ENCODE measurements at regions not wholly inside any gene's neighbourhood (a gene's known extent, or its start where the extent isn't known, plus 50 kb on each side); places are given as distances from the start of the nearest gene placed in this dataset.

DNA sequence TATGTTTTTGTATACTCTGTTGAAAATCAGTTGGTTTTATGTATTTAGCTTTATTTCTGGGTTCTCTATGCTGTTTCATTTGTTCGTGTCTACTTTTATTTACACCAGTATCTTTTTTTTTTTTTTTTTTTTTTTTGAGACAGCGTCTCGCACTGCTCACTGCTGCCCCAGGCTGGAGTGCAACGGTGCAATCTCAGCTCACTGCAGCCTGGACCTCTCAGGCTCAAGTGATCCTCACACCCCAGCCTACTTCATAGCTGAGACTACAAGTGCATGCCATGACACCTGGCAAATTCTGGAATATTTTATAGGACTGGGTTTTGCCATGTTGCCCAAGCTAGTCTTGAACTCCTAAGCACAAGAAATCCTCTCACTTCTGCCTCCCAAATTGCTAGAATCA is 869.4 kb upstream of the CDH6 start:
- Histone ChIP-seq H3K4me3 (no peak overlapping the region), H3K9me3 (no peaks in the 10 kb centered on the region), H3K36me3 (no peaks in the 10 kb centered on the region), H3K27me3 (no peaks in the 10 kb centered on the region), H3K4me1 (ENCODE audit: insufficient read depth) (no peaks in the 10 kb centered on the region), H3K27ac (no peak overlapping the region)
- intact Hi-C loops (cut with DNase I), result no loop called here
- DNase-seq, result no peak
- 25 to 55% (median 48%) methylated on average over 4 of the region's 4 CpGs for WGBS, 3 donors
- no peak for TF ChIP-seq POLR2A (IDR thresholded peaks at IDR 0.05)
- TF ChIP-seq, protein P1, sequence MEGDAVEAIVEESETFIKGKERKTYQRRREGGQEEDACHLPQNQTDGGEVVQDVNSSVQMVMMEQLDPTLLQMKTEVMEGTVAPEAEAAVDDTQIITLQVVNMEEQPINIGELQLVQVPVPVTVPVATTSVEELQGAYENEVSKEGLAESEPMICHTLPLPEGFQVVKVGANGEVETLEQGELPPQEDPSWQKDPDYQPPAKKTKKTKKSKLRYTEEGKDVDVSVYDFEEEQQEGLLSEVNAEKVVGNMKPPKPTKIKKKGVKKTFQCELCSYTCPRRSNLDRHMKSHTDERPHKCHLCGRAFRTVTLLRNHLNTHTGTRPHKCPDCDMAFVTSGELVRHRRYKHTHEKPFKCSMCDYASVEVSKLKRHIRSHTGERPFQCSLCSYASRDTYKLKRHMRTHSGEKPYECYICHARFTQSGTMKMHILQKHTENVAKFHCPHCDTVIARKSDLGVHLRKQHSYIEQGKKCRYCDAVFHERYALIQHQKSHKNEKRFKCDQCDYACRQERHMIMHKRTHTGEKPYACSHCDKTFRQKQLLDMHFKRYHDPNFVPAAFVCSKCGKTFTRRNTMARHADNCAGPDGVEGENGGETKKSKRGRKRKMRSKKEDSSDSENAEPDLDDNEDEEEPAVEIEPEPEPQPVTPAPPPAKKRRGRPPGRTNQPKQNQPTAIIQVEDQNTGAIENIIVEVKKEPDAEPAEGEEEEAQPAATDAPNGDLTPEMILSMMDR (IDR thresholded peaks at IDR 0.05), result no peak
- TF ChIP-seq EP300 (IDR thresholded peaks at IDR 0.05), result no peak

DNA sequence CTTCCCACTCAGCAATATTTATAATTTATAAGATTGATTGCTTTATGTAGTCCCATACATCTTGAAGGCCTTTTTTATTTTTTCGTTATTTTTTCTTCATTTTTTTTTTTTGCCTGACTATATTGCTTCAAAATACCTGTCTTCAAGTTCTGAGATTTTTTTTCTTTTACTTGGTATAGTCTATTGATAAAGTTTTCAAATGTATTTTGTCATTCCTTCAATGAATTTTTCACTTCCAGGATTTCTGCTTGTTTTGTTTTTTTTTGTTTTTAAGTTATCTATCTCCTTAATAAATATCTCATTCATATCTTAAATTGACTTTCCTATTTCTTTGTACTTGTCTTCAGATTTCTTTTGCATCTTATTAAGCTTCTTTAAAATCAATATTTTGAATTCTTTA is 905.6 kb upstream of the CDH6 start:
- 69 to 81% (median 80%) methylated on average over 1 of the region's 1 CpG for WGBS, 3 donors
- intact Hi-C loops (cut with DNase I), result no loop called here
- H3K9me3 ChIP-seq, result peaks cover 0 to 4% of the 10 kb centered on the region in 2 donors
- DNase-seq, result no peak
- H3K27me3 ChIP-seq, result no peaks in the 10 kb centered on the region
- H3K4me1 ChIP-seq (ENCODE audit: insufficient read depth), result no peaks in the 10 kb centered on the region
- TF ChIP-seq POLR2A (IDR thresholded peaks at IDR 0.05), result no peak
- no peak for TF ChIP-seq EP300 (IDR thresholded peaks at IDR 0.05)
- TF ChIP-seq, protein P1 (IDR thresholded peaks at IDR 0.05), result no peak
- H3K4me3 ChIP-seq, result no peak overlapping the region
- H3K27ac ChIP-seq, result no peak overlapping the region
- no peaks in the 10 kb centered on the region for H3K36me3 ChIP-seq

DNA sequence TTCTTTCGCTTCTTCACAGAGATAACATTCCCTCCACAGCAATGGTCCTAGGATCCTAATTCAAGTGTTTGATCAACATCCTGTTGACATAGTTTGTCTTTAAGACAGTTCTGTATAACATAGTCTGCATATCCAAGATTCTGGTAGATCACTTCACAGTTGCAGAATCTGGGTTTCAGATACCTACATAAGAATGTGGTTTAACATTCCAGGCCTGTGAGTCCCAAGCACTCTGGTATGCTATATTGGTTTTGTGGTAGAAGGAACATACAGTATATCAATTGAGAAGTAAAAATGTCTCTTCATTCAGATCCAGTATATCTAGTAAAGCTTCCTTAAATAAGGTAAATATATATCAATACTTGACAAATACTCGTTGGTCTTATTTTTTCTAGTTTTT is 914.2 kb upstream of the CDH6 start:
- WGBS, 3 donors, result 81 to 91% (median 83%) methylated on average over 2 of the region's 2 CpGs
- TF ChIP-seq POLR2A (IDR thresholded peaks at IDR 0.05), result no peak
- TF ChIP-seq EP300 (IDR thresholded peaks at IDR 0.05), result no peak
- TF ChIP-seq, protein P1 (IDR thresholded peaks at IDR 0.05), result no peak
- H3K4me1 ChIP-seq (ENCODE audit: insufficient read depth), result no peaks in the 10 kb centered on the region

DNA sequence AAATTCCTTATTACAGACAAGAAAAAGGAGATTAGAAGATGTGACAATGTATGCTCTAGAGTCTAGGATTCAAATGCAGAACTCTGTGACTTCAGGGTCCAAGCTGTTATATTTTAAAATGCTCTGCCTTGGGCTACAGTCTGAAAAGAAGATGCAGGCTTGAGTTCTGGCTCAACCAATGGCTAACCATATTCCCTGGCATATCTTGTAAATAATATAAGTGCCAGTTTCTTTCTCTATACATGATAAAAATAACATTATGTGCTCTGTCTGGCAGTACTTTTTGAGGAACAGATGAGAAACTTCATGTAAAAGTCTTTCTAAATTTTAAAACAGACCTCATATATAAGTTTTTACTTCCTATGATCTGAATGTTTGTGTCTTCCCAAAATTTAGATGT is 926.5 kb upstream of the CDH6 start:
- H3K4me1 ChIP-seq (ENCODE audit: insufficient read depth), result no peaks in the 10 kb centered on the region
- H3K27ac ChIP-seq, result no peak overlapping the region
- no peaks in the 10 kb centered on the region for H3K36me3 ChIP-seq
- H3K27me3 ChIP-seq, result no peaks in the 10 kb centered on the region
- H3K4me3 ChIP-seq, result no peak overlapping the region
- intact Hi-C loops (cut with DNase I), result no loop called here
- TF ChIP-seq POLR2A (IDR thresholded peaks at IDR 0.05), result no peak
- TF ChIP-seq, protein P1 (IDR thresholded peaks at IDR 0.05), result no peak
- TF ChIP-seq EP300 (IDR thresholded peaks at IDR 0.05), result no peak
- no peaks in the 10 kb centered on the region for H3K9me3 ChIP-seq
- DNase-seq, result no peak

More for the DNA sequence above, 914.2 kb upstream of the CDH6 start:
- H3K27ac ChIP-seq, result no peak overlapping the region
- intact Hi-C loops (cut with DNase I), result no loop called here
- DNase-seq, result no peak
- no peaks in the 10 kb centered on the region for H3K9me3 ChIP-seq
- no peaks in the 10 kb centered on the region for H3K27me3 ChIP-seq
- H3K4me3 ChIP-seq, result no peak overlapping the region
- no peaks in the 10 kb centered on the region for H3K36me3 ChIP-seq

Data from ovary (tissue), 7 donors.